ENCODE measurements at regions not wholly inside any gene's neighbourhood (a gene's known extent, or its start where the extent isn't known, plus 50 kb on each side); places are given as distances from the start of the nearest gene placed in this dataset.

GRCh38 chr16:64339052-64339770 lies 782.7 kb downstream of the CDH11 start:
- H3K4me1 ChIP-seq (ENCODE audit: control insufficient read depth, extremely low read depth, insufficient read depth, low read length), result no peaks in the 10 kb centered on the region
- H3K9ac ChIP-seq (ENCODE audit: control insufficient read depth, extremely low read depth, insufficient read depth, low read length), result no peak overlapping the region
- H2AFZ ChIP-seq (ENCODE audit: control insufficient read depth, low read length), result no peak overlapping the region
- dilution Hi-C loops (cut with MboI; ENCODE audit: extremely low pct_ligation_motif_present, low sequenced_read_pairs), result no loop called here
- H3K9me3 ChIP-seq (ENCODE audit: control insufficient read depth, low read depth, low read length), result no peaks in the 10 kb centered on the region
- no peaks in the 10 kb centered on the region for H3K36me3 ChIP-seq (ENCODE audit: control insufficient read depth in 2 of 2, extremely low read depth in 1 of 2, insufficient read depth in 2 of 2, low read length in 2 of 2)
- no peak for FAIRE-seq
- no peaks in the 10 kb centered on the region for H3K27me3 ChIP-seq (ENCODE audit: control insufficient read depth, extremely low read depth, insufficient read depth, low read length)
- no peaks in the 10 kb centered on the region for H4K20me1 ChIP-seq (ENCODE audit: control insufficient read depth, extremely low read depth, insufficient read depth, low read length)
- no peaks in the 10 kb centered on the region for H3K9me1 ChIP-seq (ENCODE audit: control insufficient read depth, extremely low read depth, insufficient read depth, low read length)
- H3K4me2 ChIP-seq (ENCODE audit: control insufficient read depth, extremely low read depth, insufficient read depth, low read depth, low read length), result no peak overlapping the region
- no peak for TF ChIP-seq CTCF (optimal IDR thresholded peaks at IDR 0.05 in 1 of 3, IDR thresholded peaks at IDR 0.05 in 1 of 3, conservative IDR thresholded peaks at IDR 0.05 in 1 of 3; ENCODE audit: extremely low read depth in 1 of 3, insufficient read depth in 2 of 3, low read length in 3 of 3)
- no peak for TF ChIP-seq EZH2 (IDR thresholded peaks at IDR 0.05; ENCODE audit: low read length)
- DNase-seq (ENCODE audit: low read depth, low spot score), result no peak
- H3K79me2 ChIP-seq (ENCODE audit: control insufficient read depth, insufficient read depth, low read length), result no peaks in the 10 kb centered on the region
- H3K27ac ChIP-seq (ENCODE audit: control insufficient read depth, insufficient read depth, low read length), result no peak overlapping the region
- no peak overlapping the region for H3K4me3 ChIP-seq (ENCODE audit: control insufficient read depth in 2 of 3, extremely low read depth in 1 of 3, insufficient read depth in 2 of 3, low read depth in 1 of 3, low read length in 3 of 3)

- TF ChIP-seq CTCF (optimal IDR thresholded peaks at IDR 0.05 in 1 of 3, IDR thresholded peaks at IDR 0.05 in 1 of 3, conservative IDR thresholded peaks at IDR 0.05 in 1 of 3; ENCODE audit: extremely low read depth in 1 of 3, insufficient read depth in 2 of 3, low read length in 3 of 3) (no peak), EZH2 (IDR thresholded peaks at IDR 0.05; ENCODE audit: low read length) (no peak)
- H4K20me1 ChIP-seq (ENCODE audit: control insufficient read depth, extremely low read depth, insufficient read depth, low read length), result no peaks in the 10 kb centered on the region
- no peaks in the 10 kb centered on the region for H3K9me3 ChIP-seq (ENCODE audit: control insufficient read depth, low read depth, low read length)
- DNase-seq (ENCODE audit: low read depth, low spot score) (no peak), FAIRE-seq (no peak)
- no peaks in the 10 kb centered on the region for H3K4me1 ChIP-seq (ENCODE audit: control insufficient read depth, extremely low read depth, insufficient read depth, low read length)
- H3K4me3 ChIP-seq (ENCODE audit: control insufficient read depth in 2 of 3, extremely low read depth in 1 of 3, insufficient read depth in 2 of 3, low read depth in 1 of 3, low read length in 3 of 3), result no peak overlapping the region
- dilution Hi-C loops (cut with MboI; ENCODE audit: extremely low pct_ligation_motif_present, low sequenced_read_pairs), result no loop called here
- H3K9ac ChIP-seq (ENCODE audit: control insufficient read depth, extremely low read depth, insufficient read depth, low read length), result no peak overlapping the region
- no peaks in the 10 kb centered on the region for H3K79me2 ChIP-seq (ENCODE audit: control insufficient read depth, insufficient read depth, low read length)
- H2AFZ ChIP-seq (ENCODE audit: control insufficient read depth, low read length), result no peak overlapping the region
- H3K27ac ChIP-seq (ENCODE audit: control insufficient read depth, insufficient read depth, low read length), result no peak overlapping the region
- H3K36me3 ChIP-seq (ENCODE audit: control insufficient read depth in 2 of 2, extremely low read depth in 1 of 2, insufficient read depth in 2 of 2, low read length in 2 of 2), result no peaks in the 10 kb centered on the region
- H3K9me1 ChIP-seq (ENCODE audit: control insufficient read depth, extremely low read depth, insufficient read depth, low read length), result no peaks in the 10 kb centered on the region
- no peaks in the 10 kb centered on the region for H3K27me3 ChIP-seq (ENCODE audit: control insufficient read depth, extremely low read depth, insufficient read depth, low read length)
- H3K4me2 ChIP-seq (ENCODE audit: control insufficient read depth, extremely low read depth, insufficient read depth, low read depth, low read length), result no peak overlapping the region
Observed at GRCh38 chr16:64321881-64322280, 800.0 kb downstream of the CDH11 start.

All from keratinocyte (primary cell).